ENCODE measurements at regions not wholly inside any gene's neighbourhood (a gene's known extent, or its start where the extent isn't known, plus 50 kb on each side); places are given as distances from the start of the nearest gene placed in this dataset.

GRCh38 chr3:27590437-27591298, 106.5 kb upstream of the SLC4A7 start:
- peak; percentile 33 for DNase-seq (ENCODE audit: low spot score)

- peak; percentile 47 for DNase-seq (ENCODE audit: low spot score)
Measured at GRCh38 chr3:27589795-27590194, 105.6 kb upstream of the SLC4A7 start.

- no peak for DNase-seq (ENCODE audit: low spot score)
Measured at GRCh38 chr3:27585429-27585828, 101.2 kb upstream of the SLC4A7 start.

- no peak for DNase-seq (ENCODE audit: low spot score)
Measured at GRCh38 chr3:27584874-27585273, 100.7 kb upstream of the SLC4A7 start.

- no peak for DNase-seq (ENCODE audit: low spot score)
Measured at GRCh38 chr3:27581852-27582251, 97.7 kb upstream of the SLC4A7 start.

GRCh38 chr3:27578032-27578431, 93.8 kb upstream of the SLC4A7 start:
- DNase-seq (ENCODE audit: low spot score) = peak; percentile 34

- no peak for DNase-seq (ENCODE audit: low spot score)
Measured at GRCh38 chr3:27577504-27577903, 93.3 kb upstream of the SLC4A7 start.

- no peak for DNase-seq (ENCODE audit: low spot score)
Measured at GRCh38 chr3:27576171-27576570, 92.0 kb upstream of the SLC4A7 start.

- DNase-seq (ENCODE audit: low spot score) = no peak
Measured at GRCh38 chr3:27575499-27575898, 91.3 kb upstream of the SLC4A7 start.

GRCh38 chr3:27574438-27574795, 90.2 kb upstream of the SLC4A7 start:
- no peak for DNase-seq (ENCODE audit: low spot score)

- peak; percentile 27 for DNase-seq (ENCODE audit: low spot score)
Measured at GRCh38 chr3:27573780-27574437, 89.7 kb upstream of the SLC4A7 start.

GRCh38 chr3:27573138-27573537, 89.0 kb upstream of the SLC4A7 start:
- no peak for DNase-seq (ENCODE audit: low spot score)

GRCh38 chr3:27571345-27571744, 87.2 kb upstream of the SLC4A7 start:
- DNase-seq (ENCODE audit: low spot score) = no peak

GRCh38 chr3:27570421-27571106, 86.4 kb upstream of the SLC4A7 start:
- DNase-seq (ENCODE audit: low spot score) = peak; percentile 25

- peak; percentile 79 for DNase-seq (ENCODE audit: low spot score)
Measured at GRCh38 chr3:27568393-27568792, 84.2 kb upstream of the SLC4A7 start.

GRCh38 chr3:27567251-27567650, 83.1 kb upstream of the SLC4A7 start:
- DNase-seq (ENCODE audit: low spot score) = no peak

GRCh38 chr3:27565201-27565852, 81.1 kb upstream of the SLC4A7 start:
- no peak for DNase-seq (ENCODE audit: low spot score)

GRCh38 chr3:27561576-27561975, 77.4 kb upstream of the SLC4A7 start:
- DNase-seq (ENCODE audit: low spot score) = no peak

- no peak for DNase-seq (ENCODE audit: low spot score)
Measured at GRCh38 chr3:27560484-27561056, 76.4 kb upstream of the SLC4A7 start.

- peak; percentile 83 for DNase-seq (ENCODE audit: low spot score)
Measured at GRCh38 chr3:27559835-27560234, 75.7 kb upstream of the SLC4A7 start.

- no peak for DNase-seq (ENCODE audit: low spot score)
Measured at GRCh38 chr3:27559381-27559780, 75.2 kb upstream of the SLC4A7 start.

- DNase-seq (ENCODE audit: low spot score) = no peak
Measured at GRCh38 chr3:27557411-27557810, 73.2 kb upstream of the SLC4A7 start.

Measured in GM03348 (cell line).